WERI-Rb-1 (cell line): ENCODE measurements at regions not wholly inside any gene's neighbourhood (a gene's known extent, or its start where the extent isn't known, plus 50 kb on each side); places are given as distances from the start of the nearest gene placed in this dataset.
"Not testable (repeated sequence)": the region's sequence is repeated elsewhere in the genome, so short reads cannot be mapped to it uniquely, and the experiment has no call there.

Experiments
- DNase-seq: peaks from one replicate; pipeline ENCODE4 v3.0.0-alpha.2; 2020
- H3K27ac ChIP-seq: fragments of 250-450 bp; sonication (Bioruptor Pico); 2 replicates; pipeline ENCODE4 v1.5.1; 2020; ENCODE audit warnings: mild to moderate bottlenecking, moderate library complexity
- H3K27me3 ChIP-seq: fragments of 250-450 bp; sonication (Bioruptor Pico); 2 replicates; pipeline ENCODE4 v1.5.1; 2021; ENCODE audit warnings: mild to moderate bottlenecking, low read depth, moderate library complexity; ENCODE audit not compliant: insufficient read depth, severe bottlenecking
- H3K36me3 ChIP-seq: fragments of 250-450 bp; sonication (Bioruptor Pico); 2 replicates; pipeline ENCODE4 v1.5.1; 2020; ENCODE audit warnings: mild to moderate bottlenecking, moderate library complexity
- H3K4me3 ChIP-seq: 2 replicates; pipeline ENCODE4 v1.5.1; 2011; ENCODE audit warnings: low read depth, mild to moderate bottlenecking, control low read depth, low read length
- H3K9me3 ChIP-seq: fragments of 250-450 bp; sonication (Bioruptor Pico); 2 replicates; pipeline ENCODE4 v1.5.1; 2021; ENCODE audit warnings: mild to moderate bottlenecking, moderate library complexity; ENCODE audit not compliant: severe bottlenecking
- TF ChIP-seq, protein P1 (sequence below): IDR thresholded peaks from 2 replicates; pipeline ENCODE4 v1.5.1; 2011; ENCODE audit warnings: low read depth, mild to moderate bottlenecking, control low read depth, inconsistent platforms, low read length

DNA sequence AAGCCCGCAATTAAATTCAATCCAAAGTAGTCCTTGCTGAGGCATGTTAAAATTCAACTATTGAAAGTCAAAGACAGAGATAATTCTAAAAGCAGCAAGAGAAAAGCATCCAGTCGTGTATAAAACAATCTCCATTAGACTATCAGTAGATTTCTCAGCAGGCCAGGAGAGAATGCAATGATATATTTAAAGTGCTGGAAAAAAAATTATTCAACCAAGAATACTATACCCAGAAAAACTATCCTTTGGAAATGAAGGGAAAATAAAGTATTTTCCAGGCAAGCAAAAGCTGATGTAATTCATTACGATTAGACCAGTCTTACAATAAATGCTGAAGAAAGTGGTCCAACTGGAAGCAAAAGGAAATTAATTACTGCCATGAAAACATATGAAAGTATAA, 113.5 kb downstream of the TRIM42 start:
- Histone ChIP-seq H3K4me3 (no peak overlapping the region), H3K27me3 (no peaks in the 10 kb centered on the region), H3K36me3 (no peaks in the 10 kb centered on the region), H3K9me3 (peaks cover 3% of the 10 kb centered on the region), H3K27ac (no peak overlapping the region)
- no peak for DNase-seq
- TF ChIP-seq, protein P1, sequence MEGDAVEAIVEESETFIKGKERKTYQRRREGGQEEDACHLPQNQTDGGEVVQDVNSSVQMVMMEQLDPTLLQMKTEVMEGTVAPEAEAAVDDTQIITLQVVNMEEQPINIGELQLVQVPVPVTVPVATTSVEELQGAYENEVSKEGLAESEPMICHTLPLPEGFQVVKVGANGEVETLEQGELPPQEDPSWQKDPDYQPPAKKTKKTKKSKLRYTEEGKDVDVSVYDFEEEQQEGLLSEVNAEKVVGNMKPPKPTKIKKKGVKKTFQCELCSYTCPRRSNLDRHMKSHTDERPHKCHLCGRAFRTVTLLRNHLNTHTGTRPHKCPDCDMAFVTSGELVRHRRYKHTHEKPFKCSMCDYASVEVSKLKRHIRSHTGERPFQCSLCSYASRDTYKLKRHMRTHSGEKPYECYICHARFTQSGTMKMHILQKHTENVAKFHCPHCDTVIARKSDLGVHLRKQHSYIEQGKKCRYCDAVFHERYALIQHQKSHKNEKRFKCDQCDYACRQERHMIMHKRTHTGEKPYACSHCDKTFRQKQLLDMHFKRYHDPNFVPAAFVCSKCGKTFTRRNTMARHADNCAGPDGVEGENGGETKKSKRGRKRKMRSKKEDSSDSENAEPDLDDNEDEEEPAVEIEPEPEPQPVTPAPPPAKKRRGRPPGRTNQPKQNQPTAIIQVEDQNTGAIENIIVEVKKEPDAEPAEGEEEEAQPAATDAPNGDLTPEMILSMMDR, result no peak

DNA sequence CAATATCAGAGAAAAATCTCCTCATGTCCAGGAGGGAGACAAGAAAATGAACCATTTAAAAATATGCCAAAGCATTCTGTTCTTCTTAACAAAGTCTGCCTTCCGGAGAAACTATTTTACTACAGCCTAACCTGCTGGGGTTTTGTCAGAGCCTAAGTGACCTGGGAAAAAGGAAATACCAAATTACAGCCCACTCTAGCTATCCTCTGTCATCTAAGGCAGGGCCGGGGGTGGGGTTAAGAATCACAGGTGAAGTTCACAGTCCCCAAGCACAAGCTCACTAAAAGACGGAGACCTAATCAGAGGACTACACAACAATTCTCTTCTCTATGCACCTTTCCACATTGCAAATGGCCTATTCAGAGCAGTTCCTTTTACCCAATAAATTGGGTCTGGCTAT, 116.6 kb downstream of the TRIM42 start:
- H3K36me3 ChIP-seq, result no peaks in the 10 kb centered on the region
- H3K9me3 ChIP-seq, result peaks cover 8% of the 10 kb centered on the region
- H3K27ac ChIP-seq, result no peak overlapping the region
- TF ChIP-seq, protein P1, result no peak
- no peak for DNase-seq
- H3K4me3 ChIP-seq, result no peak overlapping the region
- H3K27me3 ChIP-seq, result no peaks in the 10 kb centered on the region

DNA sequence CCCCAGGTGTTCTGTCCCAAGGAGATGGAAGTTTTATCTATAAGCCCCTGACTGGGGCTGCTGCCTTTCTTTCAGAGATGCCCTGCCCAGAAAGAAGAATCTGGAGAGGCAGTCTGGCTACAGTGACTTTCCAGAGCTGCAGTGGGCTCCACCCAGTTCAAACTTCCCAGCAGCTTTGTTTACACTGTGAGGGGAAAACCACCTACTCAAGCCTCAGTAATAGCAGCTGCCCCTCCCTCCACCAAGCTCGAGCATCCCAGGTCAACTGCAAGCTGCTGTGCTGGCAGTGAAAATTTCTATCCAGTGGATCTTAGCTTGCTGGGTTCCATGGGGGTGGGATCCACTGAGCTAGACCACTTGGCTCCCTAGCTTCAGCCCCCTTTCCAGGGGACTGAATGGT, 125.0 kb downstream of the TRIM42 start:
- peaks cover 11% of the 10 kb centered on the region for H3K9me3 ChIP-seq
- DNase-seq, H3K27me3 ChIP-seq, H3K36me3 ChIP-seq, H3K27ac ChIP-seq, H3K4me3 ChIP-seq: not testable (repeated sequence)

DNA sequence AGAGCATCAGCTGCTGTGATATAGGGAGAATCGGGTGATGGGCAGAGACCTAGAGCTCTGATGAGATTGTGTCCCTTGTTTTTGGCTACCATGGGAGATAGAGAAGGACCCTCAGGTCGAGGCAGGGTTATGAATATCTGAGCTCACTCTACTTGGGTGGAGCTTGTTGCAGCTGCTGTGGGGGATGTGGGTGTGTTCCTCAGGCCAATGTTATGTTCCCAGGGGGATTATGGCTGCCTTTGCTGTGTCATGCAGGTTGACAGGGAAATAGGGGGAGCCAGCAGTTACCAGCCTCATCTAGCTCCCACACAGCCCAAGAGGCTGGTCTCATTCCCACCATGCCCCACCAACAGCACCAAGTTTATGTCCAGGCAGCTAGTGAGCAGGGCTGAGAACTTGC, 131.5 kb downstream of the TRIM42 start:
- Histone ChIP-seq H3K9me3 (no peaks in the 10 kb centered on the region), H3K36me3 (no peaks in the 10 kb centered on the region), H3K4me3 (no peak overlapping the region), H3K27ac (no peak overlapping the region), H3K27me3 (no peaks in the 10 kb centered on the region)
- TF ChIP-seq, protein P1, result no peak
- DNase-seq, result no peak

DNA sequence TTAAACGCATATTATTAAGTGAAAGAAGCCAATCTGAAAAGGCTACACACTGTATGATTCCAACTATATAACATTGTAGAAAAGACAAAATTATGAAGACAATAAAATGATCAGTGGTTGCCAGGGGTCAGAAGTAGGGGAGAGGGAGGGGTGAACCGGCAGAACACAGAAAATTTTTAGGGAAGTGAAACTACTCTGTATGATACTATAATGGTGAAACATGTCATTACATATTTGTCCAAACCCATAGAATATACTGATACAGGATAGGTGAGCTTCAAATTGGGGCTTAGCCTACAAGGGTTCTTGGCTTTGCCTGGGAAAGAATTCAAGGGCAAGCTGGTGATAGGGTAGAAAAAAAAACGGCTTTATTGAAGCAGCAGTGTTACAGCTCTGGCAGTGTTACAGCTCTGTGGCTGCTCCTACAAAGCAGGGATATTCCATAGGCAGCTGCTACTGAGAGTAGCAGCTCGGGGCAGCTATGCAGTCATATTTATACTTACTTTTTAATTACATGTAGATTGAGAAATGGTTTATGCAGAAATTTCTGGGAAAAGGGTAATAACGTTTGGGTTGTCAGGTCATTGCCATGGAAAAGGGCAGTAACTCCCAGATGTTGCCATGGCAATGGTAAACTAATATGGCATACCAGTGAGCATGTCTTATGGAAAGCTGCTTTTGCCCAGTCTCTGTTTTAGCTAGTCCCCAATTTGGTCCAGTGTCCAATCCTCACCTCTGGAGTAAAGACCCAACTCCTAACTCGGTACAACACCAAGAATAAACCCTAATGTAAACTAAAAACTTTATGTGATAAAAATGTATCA, 125.1 kb upstream of the SLC25A36 start:
- Histone ChIP-seq H3K36me3 (no peaks in the 10 kb centered on the region), H3K27ac (no peak overlapping the region), H3K9me3 (no peaks in the 10 kb centered on the region), H3K4me3 (no peak overlapping the region), H3K27me3 (no peaks in the 10 kb centered on the region)
- no peak for DNase-seq
- TF ChIP-seq, protein P1, result no peak

DNA sequence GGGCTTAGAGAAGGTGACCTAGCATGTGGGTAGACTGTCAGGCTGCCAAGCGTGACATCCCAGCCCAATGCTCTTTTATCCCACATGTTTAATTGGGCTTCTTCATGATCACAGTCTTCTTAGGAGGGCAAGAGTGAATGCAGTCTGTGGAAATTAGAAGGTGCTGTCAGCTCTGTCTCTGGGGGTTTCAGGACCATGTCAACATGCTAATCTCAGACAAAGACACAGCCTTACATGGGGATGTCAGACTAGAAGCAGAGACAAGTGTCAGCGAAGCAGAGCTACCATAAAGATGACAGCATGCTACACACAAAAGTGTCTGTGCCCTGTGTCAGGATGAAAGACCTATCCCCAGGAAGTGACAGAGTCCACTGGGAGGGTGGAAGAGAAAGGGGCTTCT, 120.1 kb upstream of the SLC25A36 start:
- DNase-seq, result no peak
- Histone ChIP-seq H3K36me3 (no peaks in the 10 kb centered on the region), H3K27ac (no peak overlapping the region), H3K4me3 (no peak overlapping the region), H3K27me3 (no peaks in the 10 kb centered on the region), H3K9me3 (no peaks in the 10 kb centered on the region)
- TF ChIP-seq, protein P1, result no peak
